ENCODE measurements at regions not wholly inside any gene's neighbourhood (a gene's known extent, or its start where the extent isn't known, plus 50 kb on each side); places are given as distances from the start of the nearest gene placed in this dataset.

DNA sequence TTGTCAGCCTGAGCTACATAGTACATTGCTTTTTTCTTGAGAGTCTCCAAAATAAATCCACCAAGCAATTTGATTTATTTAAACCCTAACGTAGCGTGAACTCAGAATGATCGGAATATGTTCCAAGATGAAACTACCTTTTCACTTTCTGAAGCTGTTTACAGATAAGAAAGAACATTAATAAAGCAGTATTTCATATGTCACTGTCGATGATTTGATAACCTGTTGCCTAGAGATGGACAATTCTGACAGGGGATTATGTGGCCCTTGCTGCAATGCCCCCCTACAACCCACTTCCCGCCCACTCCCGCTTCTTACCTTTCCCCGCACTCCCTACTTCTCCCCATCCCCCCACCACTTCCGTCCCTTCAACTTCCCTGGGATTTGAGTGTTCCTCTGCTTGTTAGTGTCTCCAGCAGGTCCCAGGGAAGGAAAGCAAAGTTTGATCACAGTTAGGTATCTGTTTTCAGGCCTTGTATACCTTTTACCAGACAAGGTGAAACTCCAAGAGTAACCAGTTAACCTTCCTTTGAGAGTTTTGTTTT lies 229.2 kb upstream of the HMGA2 start:
- Histone ChIP-seq H3K36me3 (no peaks in the 10 kb centered on the region), H3K27me3 (replicated peaks) (no peaks in the 10 kb centered on the region), H3K9me3 (replicated peaks) (no peaks in the 10 kb centered on the region), H3K4me3 (no peak overlapping the region), H3K4me1 (replicated peaks) (peaks cover 15% of the 10 kb centered on the region), H3K27ac (no peak overlapping the region)
- no peak for DNase-seq (ENCODE audit: low read depth in 1 of 2, low spot score in 2 of 2)

DNA sequence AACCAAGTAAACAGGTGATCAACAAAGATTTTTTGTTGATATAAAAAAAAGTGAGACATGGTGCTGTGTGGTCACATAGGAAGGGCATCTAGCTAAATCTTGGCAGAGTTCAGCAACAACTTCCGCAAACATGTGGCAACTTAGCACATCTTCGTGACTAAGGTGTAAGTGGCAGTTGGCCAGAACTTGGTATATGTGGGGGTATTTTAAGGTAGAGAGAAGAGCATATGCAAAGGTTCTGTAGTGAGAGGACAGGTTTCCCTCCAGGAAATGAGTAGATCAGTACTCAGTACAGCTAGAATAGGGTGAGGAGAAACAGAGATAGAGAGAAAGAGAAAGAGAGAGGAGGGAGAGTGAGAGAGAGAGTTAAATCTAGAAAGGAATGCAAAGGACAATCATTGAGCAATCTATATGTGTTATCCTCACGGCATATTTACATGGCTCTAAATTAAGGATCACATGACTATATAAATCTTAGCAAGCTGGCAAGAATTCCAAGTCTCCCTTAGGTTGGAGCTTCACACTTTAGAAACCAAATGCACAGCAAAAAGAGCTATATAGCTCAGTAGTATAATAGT lies 227.7 kb upstream of the HMGA2 start:
- H3K4me3 ChIP-seq, result no peak overlapping the region
- no peaks in the 10 kb centered on the region for H3K36me3 ChIP-seq
- DNase-seq (ENCODE audit: low read depth in 1 of 2, low spot score in 2 of 2), result no peak
- H3K4me1 ChIP-seq (replicated peaks), result peaks cover 17% of the 10 kb centered on the region
- no peaks in the 10 kb centered on the region for H3K9me3 ChIP-seq (replicated peaks)
- no peak overlapping the region for H3K27ac ChIP-seq
- no peaks in the 10 kb centered on the region for H3K27me3 ChIP-seq (replicated peaks)

GRCh38 chr12:65597527-65597926 lies 226.8 kb upstream of the HMGA2 start:
- no peak overlapping the region for H3K4me3 ChIP-seq
- peaks cover 24% of the 10 kb centered on the region for H3K4me1 ChIP-seq (replicated peaks)
- H3K9me3 ChIP-seq (replicated peaks), result no peaks in the 10 kb centered on the region
- no peaks in the 10 kb centered on the region for H3K36me3 ChIP-seq
- no peak for DNase-seq (ENCODE audit: low read depth in 1 of 2, low spot score in 2 of 2)
- H3K27me3 ChIP-seq (replicated peaks), result no peaks in the 10 kb centered on the region
- H3K27ac ChIP-seq, result no peak overlapping the region

DNA sequence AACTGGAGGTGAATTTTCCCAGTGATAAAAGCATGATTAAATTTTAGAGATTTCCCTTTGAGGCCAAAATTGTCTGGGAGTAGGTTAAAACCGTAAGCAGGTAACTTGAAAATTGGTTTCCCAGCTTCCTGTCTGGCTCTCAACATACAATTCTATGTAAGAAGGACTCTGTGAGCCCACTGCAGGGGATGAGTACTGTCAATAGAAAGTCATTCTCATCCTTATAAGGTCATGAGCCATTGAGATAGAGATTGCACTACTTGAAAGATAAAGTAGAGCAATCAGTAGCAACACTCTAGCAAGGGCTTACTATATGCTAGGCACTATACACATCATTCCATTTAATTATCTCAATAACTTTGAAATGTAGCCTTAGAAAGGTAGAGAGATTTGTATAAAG lies 225.6 kb upstream of the HMGA2 start:
- H3K36me3 ChIP-seq, result no peaks in the 10 kb centered on the region
- H3K27me3 ChIP-seq (replicated peaks), result no peaks in the 10 kb centered on the region
- H3K4me3 ChIP-seq, result no peak overlapping the region
- H3K4me1 ChIP-seq (replicated peaks), result peaks cover 31% of the 10 kb centered on the region
- no peak for DNase-seq (ENCODE audit: low read depth in 1 of 2, low spot score in 2 of 2)
- H3K9me3 ChIP-seq (replicated peaks), result no peaks in the 10 kb centered on the region
- H3K27ac ChIP-seq, result no peak overlapping the region

GRCh38 chr12:65602253-65602609 lies 222.1 kb upstream of the HMGA2 start:
- no peaks in the 10 kb centered on the region for H3K9me3 ChIP-seq (replicated peaks)
- H3K4me1 ChIP-seq (replicated peaks), result peaks cover 44% of the 10 kb centered on the region
- no peak for DNase-seq (ENCODE audit: low read depth in 1 of 2, low spot score in 2 of 2)
- H3K27ac ChIP-seq, result peak overlapping the region; percentile 98
- H3K36me3 ChIP-seq, result 0 out of 2 replicates have a peak, but pooled peaks cover 10% of the 10 kb centered on the region
- H3K4me3 ChIP-seq, result no peak overlapping the region
- no peaks in the 10 kb centered on the region for H3K27me3 ChIP-seq (replicated peaks)

DNA sequence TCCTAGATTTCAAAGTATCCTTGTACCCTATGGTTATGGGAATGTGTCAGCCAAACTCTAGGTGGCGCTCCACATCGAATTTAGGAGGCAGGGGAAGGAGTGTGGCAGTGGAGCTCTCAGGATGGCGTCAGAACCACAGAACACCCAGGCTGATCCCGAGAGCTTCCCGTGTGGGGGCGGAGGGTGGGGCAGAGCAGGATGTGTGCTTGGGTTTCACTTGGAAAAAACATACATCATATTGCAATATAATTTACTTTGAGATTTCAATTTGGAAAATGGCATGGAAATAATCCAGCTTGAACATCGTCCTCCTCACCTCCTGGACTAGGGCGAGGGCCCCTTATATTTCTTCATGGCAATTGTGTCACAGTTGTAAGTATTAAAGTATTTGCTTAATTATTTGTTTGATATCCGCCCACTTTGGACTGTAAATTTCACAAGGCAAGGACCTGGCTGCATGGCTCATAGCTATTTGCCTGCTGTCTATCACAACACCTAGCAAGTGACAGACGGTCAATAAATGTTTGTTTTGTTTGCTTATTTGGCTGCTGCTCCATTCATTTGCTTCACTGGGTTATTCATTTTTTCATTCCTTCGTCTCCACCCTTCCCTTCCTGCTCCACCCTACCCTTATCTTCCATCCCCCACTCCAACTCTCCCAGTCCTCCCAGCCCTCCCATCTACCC lies 221.5 kb upstream of the HMGA2 start:
- Histone ChIP-seq H3K36me3 (0 out of 2 replicates have a peak, but pooled peaks cover 14% of the 10 kb centered on the region), H3K4me3 (peak overlapping the region; percentile 40), H3K27me3 (replicated peaks) (no peaks in the 10 kb centered on the region), H3K27ac (peak overlapping the region; percentile 98), H3K4me1 (replicated peaks) (peaks cover 44% of the 10 kb centered on the region), H3K9me3 (replicated peaks) (no peaks in the 10 kb centered on the region)
- DNase-seq (ENCODE audit: low read depth in 1 of 2, low spot score in 2 of 2), result peak; percentile 89 to 94

GRCh38 chr12:65603438-65604351 lies 220.6 kb upstream of the HMGA2 start:
- Histone ChIP-seq H3K4me3 (peak overlapping the region; percentile 40), H3K27ac (peak overlapping the region; percentile 98), H3K27me3 (replicated peaks) (no peaks in the 10 kb centered on the region), H3K4me1 (replicated peaks) (peaks cover 52% of the 10 kb centered on the region), H3K36me3 (0 out of 2 replicates have a peak, but pooled peaks cover 14% of the 10 kb centered on the region), H3K9me3 (replicated peaks) (no peaks in the 10 kb centered on the region)
- DNase-seq (ENCODE audit: low read depth in 1 of 2, low spot score in 2 of 2), result peak; percentile 89 to 94

GRCh38 chr12:65605019-65605418 lies 219.3 kb upstream of the HMGA2 start:
- no peak overlapping the region for H3K4me3 ChIP-seq
- DNase-seq (ENCODE audit: low read depth in 1 of 2, low spot score in 2 of 2), result no peak
- H3K27ac ChIP-seq, result peak overlapping the region; percentile 98

DNA sequence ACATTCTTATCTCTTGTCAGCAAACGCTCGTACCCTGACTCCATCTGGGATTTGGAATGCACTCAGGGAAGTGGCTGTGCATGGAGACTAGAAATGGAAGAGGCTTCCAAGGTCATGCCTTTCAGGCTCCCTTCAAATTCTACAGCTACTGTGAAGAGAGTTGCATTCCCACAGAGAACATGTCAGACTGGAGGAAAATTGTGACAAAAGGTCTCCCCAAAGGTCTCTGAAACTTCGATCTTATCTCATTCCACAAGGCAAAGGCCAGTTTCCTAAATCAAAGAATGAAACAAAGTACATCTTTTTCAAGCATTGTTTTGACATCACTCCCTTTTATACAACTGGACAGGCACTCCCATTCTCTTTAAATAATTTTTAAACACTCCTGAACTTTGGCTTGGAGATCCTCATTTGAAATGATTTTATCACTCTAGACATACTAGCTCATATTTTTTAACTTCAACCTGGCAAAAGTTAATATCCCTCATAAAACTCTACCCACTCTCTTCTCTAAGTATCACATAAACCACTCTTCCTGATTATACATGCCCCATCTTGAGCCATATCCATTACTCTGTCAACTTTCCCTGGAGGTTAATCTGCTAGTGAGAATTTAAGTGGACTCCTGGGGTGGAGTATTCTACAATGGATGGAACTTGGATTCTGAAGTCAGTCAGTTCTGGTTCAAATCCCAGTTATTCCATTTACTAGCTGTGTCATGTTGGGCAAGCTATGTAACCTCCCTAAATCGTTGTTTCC lies 218.1 kb upstream of the HMGA2 start:
- Histone ChIP-seq H3K4me1 (replicated peaks) (peaks cover 64% of the 10 kb centered on the region), H3K36me3 (0 out of 2 replicates have a peak, but pooled peaks cover 14% of the 10 kb centered on the region), H3K4me3 (no peak overlapping the region), H3K9me3 (replicated peaks) (no peaks in the 10 kb centered on the region), H3K27me3 (replicated peaks) (no peaks in the 10 kb centered on the region), H3K27ac (no peak overlapping the region)
- no peak for DNase-seq (ENCODE audit: low read depth in 1 of 2, low spot score in 2 of 2)

More at GRCh38 chr12:65605019-65605418, 219.3 kb upstream of the HMGA2 start:
- Histone ChIP-seq H3K9me3 (replicated peaks) (no peaks in the 10 kb centered on the region), H3K36me3 (0 out of 2 replicates have a peak, but pooled peaks cover 14% of the 10 kb centered on the region), H3K27me3 (replicated peaks) (no peaks in the 10 kb centered on the region), H3K4me1 (replicated peaks) (peaks cover 64% of the 10 kb centered on the region)

- no peaks in the 10 kb centered on the region for H3K27me3 ChIP-seq (replicated peaks)
- no peak overlapping the region for H3K4me3 ChIP-seq
- no peaks in the 10 kb centered on the region for H3K9me3 ChIP-seq (replicated peaks)
- peaks cover 63% of the 10 kb centered on the region for H3K4me1 ChIP-seq (replicated peaks)
- no peak overlapping the region for H3K27ac ChIP-seq
- 0 out of 2 replicates have a peak, but pooled peaks cover 14% of the 10 kb centered on the region for H3K36me3 ChIP-seq
- no peak for DNase-seq (ENCODE audit: low read depth in 1 of 2, low spot score in 2 of 2)
Observed at GRCh38 chr12:65607401-65607841, 216.9 kb upstream of the HMGA2 start.

GRCh38 chr12:65608319-65608916 lies 215.9 kb upstream of the HMGA2 start:
- H3K4me1 ChIP-seq (replicated peaks), result peaks cover 66% of the 10 kb centered on the region
- H3K4me3 ChIP-seq, result no peak overlapping the region
- H3K27me3 ChIP-seq (replicated peaks), result no peaks in the 10 kb centered on the region
- 0 out of 2 replicates have a peak, but pooled peaks cover 14% of the 10 kb centered on the region for H3K36me3 ChIP-seq
- H3K27ac ChIP-seq, result no peak overlapping the region
- no peak for DNase-seq (ENCODE audit: low read depth in 1 of 2, low spot score in 2 of 2)
- H3K9me3 ChIP-seq (replicated peaks), result no peaks in the 10 kb centered on the region

DNA sequence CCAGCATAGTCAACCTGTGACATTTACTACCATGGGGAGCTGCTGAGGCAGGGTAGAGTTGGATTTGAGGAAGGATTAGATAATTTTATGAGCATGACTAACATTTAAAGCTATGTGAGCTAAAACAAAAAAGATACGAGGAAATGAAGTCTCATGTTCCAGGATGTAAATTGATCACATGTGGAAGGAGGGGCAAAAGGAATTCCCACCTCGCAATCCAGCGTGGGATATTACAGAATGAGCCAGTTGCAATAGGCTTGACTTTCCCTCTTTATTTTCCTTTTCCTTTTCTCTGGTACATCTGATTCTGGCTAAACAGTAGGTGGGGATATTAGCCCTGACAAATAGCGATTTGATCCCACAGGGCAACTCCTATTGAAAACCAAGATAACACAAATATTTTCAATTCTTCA lies 214.9 kb upstream of the HMGA2 start:
- 0 out of 2 replicates have a peak, but pooled peaks cover 14% of the 10 kb centered on the region for H3K36me3 ChIP-seq
- DNase-seq (ENCODE audit: low read depth in 1 of 2, low spot score in 2 of 2), result peak in 1 of 2 experiments; percentile 39
- H3K4me1 ChIP-seq (replicated peaks), result peaks cover 64% of the 10 kb centered on the region
- H3K9me3 ChIP-seq (replicated peaks), result no peaks in the 10 kb centered on the region
- H3K27ac ChIP-seq, result peak overlapping the region; percentile 17
- H3K4me3 ChIP-seq, result no peak overlapping the region
- no peaks in the 10 kb centered on the region for H3K27me3 ChIP-seq (replicated peaks)

Measured in SJSA1 (cell line).